ENCODE measurements at regions not wholly inside any gene's neighbourhood (a gene's known extent, or its start where the extent isn't known, plus 50 kb on each side); places are given as distances from the start of the nearest gene placed in this dataset.
"Not testable (repeated sequence)": the region's sequence is repeated elsewhere in the genome, so short reads cannot be mapped to it uniquely, and the experiment has no call there.

GRCh38 chr2:128512379-128513115, 193.9 kb upstream of the HS6ST1 start:
- CTCF ChIA-PET = no interaction called here
- no peak overlapping the region for H3K4me3 Mint-ChIP-seq
- DNase-seq = no peak
- no peaks in the 10 kb centered on the region for H3K9me3 Mint-ChIP-seq
- H3K27ac Mint-ChIP-seq = no peak overlapping the region
- H3K27me3 Mint-ChIP-seq = peaks cover 4% of the 10 kb centered on the region
- H3K36me3 Mint-ChIP-seq = no peaks in the 10 kb centered on the region
- POLR2A ChIA-PET = no interaction called here
- H3K4me1 Mint-ChIP-seq (ENCODE audit: low read depth) = no peaks in the 10 kb centered on the region
- intact Hi-C loops (cut with micrococcal nuclease) = no loop called here

DNA sequence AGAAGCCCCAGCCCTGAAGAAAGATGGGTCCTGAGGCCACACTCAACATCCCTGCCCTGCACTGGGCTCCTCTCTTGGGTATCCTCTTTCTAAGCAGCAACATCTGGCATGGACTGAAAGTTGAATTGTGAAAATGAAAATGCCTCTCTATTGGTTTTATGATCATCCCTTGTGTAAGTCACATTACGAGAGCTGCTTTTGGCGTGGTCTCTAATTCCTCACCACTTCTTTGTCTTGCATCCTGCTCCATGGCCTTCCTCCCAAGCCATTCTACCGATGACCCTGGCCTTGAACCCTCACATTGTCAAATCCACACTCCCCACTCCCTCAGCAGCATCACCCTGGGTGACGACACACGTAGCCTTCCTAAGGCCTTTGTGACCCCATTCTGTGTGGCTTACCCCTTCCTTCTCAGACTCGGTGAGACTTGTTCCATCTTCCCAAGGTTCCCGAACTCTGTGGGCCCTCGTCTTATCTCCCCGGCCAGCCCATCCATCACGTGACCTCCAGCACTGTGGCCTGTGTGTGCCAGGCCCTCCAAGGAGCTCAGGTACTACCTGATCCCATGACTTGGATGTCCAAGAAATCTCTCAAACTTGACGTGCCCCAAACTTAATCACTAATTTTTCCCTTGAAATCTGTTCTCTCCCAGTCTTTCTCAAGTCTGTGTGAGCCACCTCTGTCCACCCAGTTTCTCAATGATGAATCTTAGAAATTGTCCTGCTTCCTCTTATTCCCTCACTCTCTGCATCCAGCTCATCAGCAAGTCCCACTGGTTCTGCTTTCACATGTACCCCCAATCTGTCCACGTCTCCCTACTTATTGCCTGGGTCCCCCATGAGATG, 194.7 kb upstream of the HS6ST1 start:
- H3K9me3 Mint-ChIP-seq = no peaks in the 10 kb centered on the region
- H3K36me3 Mint-ChIP-seq = no peaks in the 10 kb centered on the region
- ChIA-PET POLR2A (no interaction called here), CTCF (no interaction called here)
- no peak overlapping the region for H3K27ac Mint-ChIP-seq
- no peak overlapping the region for H3K4me3 Mint-ChIP-seq
- peaks cover 4% of the 10 kb centered on the region for H3K27me3 Mint-ChIP-seq
- H3K4me1 Mint-ChIP-seq (ENCODE audit: low read depth) = no peaks in the 10 kb centered on the region
- DNase-seq = no peak
- intact Hi-C loops (cut with micrococcal nuclease) = no loop called here

GRCh38 chr2:128513961-128514283, 195.3 kb upstream of the HS6ST1 start:
- Mint-ChIP-seq H3K4me1 (ENCODE audit: low read depth) (no peaks in the 10 kb centered on the region), H3K4me3 (no peak overlapping the region), H3K36me3 (no peaks in the 10 kb centered on the region), H3K27ac (no peak overlapping the region), H3K9me3 (no peaks in the 10 kb centered on the region), H3K27me3 (peaks cover 4% of the 10 kb centered on the region)
- intact Hi-C loops (cut with micrococcal nuclease) = no loop called here
- POLR2A ChIA-PET = no interaction called here
- DNase-seq = no peak
- CTCF ChIA-PET = no interaction called here

DNA sequence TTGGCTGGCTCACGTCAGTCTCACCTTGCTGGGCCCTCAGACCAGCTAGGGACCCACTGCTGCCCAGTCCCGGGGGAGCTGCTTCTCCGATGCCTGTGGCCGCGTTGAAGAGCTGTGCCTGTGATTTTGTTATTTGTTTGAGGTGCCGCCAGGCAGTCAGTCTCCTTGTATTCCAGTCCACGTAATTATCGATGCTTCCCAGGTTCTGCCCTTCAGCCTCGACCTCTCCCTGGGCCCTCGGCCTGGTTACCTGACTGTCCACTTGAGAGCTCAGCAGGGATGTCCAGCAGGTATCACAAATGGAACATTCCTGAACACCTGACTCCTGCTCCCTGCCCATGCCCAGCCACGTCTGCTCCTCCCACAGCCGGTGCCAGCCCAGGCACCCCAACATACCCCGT, 195.9 kb upstream of the HS6ST1 start:
- Mint-ChIP-seq H3K36me3 (no peaks in the 10 kb centered on the region), H3K4me1 (ENCODE audit: low read depth) (no peaks in the 10 kb centered on the region), H3K4me3 (no peak overlapping the region), H3K27ac (no peak overlapping the region), H3K27me3 (peaks cover 4% of the 10 kb centered on the region), H3K9me3 (no peaks in the 10 kb centered on the region)
- POLR2A ChIA-PET = no interaction called here
- CTCF ChIA-PET = no interaction called here
- intact Hi-C loops (cut with micrococcal nuclease) = no loop called here
- no peak for DNase-seq

- intact Hi-C loops (cut with micrococcal nuclease) = no loop called here
- Mint-ChIP-seq H3K4me3 (no peak overlapping the region), H3K36me3 (no peaks in the 10 kb centered on the region), H3K27ac (no peak overlapping the region), H3K4me1 (ENCODE audit: low read depth) (peaks cover 7% of the 10 kb centered on the region), H3K27me3 (no peaks in the 10 kb centered on the region), H3K9me3 (no peaks in the 10 kb centered on the region)
- CTCF ChIA-PET = no interaction called here
- POLR2A ChIA-PET = no interaction called here
- DNase-seq = no peak
Measured at GRCh38 chr2:128516938-128517337, 198.3 kb upstream of the HS6ST1 start.

DNA sequence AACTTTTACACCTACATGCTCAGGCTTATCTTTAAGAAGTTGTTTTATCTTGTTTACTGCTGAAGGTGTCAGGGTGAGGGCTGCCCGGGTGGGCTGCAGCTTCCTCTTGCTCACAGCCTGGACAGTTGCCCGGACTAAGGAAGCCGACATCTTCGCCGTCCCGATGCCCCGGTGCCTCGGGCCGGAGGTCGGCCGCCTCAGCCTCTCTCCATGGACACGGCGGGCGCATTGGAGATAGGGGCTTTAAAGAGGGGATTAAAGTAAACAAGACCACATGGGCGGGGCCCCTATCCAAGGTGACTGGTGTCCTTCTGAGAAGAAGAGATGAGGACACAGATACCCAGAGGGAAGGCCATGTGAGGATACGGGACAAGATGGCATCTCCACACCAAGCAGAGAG, 200.4 kb upstream of the HS6ST1 start:
- H3K27me3 Mint-ChIP-seq; H3K9me3 Mint-ChIP-seq; DNase-seq; H3K4me1 Mint-ChIP-seq (ENCODE audit: low read depth); POLR2A ChIA-PET; intact Hi-C loops (cut with micrococcal nuclease); H3K4me3 Mint-ChIP-seq; H3K36me3 Mint-ChIP-seq; CTCF ChIA-PET; H3K27ac Mint-ChIP-seq: not testable (repeated sequence)

DNA sequence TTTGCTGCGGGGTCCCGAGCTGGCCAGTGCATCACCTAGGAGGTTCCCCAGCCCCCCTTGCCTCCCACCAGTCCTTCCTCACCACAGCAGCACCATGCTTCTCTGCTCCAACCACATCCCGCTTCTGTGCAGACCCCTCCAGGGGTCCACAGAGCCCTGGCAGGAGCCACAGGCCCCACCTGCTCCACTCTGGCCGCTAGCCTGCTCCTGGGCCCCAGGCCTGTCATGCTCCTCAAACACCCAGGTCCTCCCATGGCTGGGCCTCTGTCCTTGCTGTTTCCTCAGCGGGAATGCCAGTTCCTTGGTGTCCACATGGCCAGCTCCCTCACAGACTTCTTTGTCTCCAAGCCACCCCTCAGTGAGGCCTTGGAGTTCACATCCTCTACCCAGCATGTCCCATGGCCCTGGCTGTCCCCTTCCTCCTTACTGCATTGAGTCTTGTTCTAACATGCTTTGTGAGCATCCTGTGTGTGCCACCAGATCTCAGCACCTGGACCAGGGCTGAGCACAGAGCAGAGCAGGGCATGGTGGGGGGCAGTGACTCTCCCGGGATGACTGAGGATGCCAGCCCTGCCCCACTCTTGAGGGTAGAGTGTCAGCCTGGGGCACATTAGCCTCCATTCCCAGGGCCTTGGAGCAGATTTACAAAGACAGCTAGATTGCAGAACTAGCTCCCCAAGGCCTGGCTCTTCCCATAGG, 201.0 kb upstream of the HS6ST1 start:
- H3K4me3 Mint-ChIP-seq = no peak overlapping the region
- no peak overlapping the region for H3K27ac Mint-ChIP-seq
- intact Hi-C loops (cut with micrococcal nuclease) = no loop called here
- ChIA-PET CTCF (no interaction called here), POLR2A (no interaction called here)
- H3K4me1 Mint-ChIP-seq (ENCODE audit: low read depth) = peaks cover 7% of the 10 kb centered on the region
- no peaks in the 10 kb centered on the region for H3K9me3 Mint-ChIP-seq
- H3K36me3 Mint-ChIP-seq = no peaks in the 10 kb centered on the region
- no peak for DNase-seq
- no peaks in the 10 kb centered on the region for H3K27me3 Mint-ChIP-seq

GRCh38 chr2:128520340-128520739, 201.7 kb upstream of the HS6ST1 start:
- no peak for DNase-seq
- H3K4me3 Mint-ChIP-seq = no peak overlapping the region
- no peaks in the 10 kb centered on the region for H3K36me3 Mint-ChIP-seq
- H3K27ac Mint-ChIP-seq = no peak overlapping the region
- no peaks in the 10 kb centered on the region for H3K9me3 Mint-ChIP-seq
- H3K4me1 Mint-ChIP-seq (ENCODE audit: low read depth) = peaks cover 7% of the 10 kb centered on the region
- no peaks in the 10 kb centered on the region for H3K27me3 Mint-ChIP-seq
- CTCF ChIA-PET = no interaction called here
- POLR2A ChIA-PET = no interaction called here
- intact Hi-C loops (cut with micrococcal nuclease) = no loop called here

- peak; percentile 83 for DNase-seq
- H3K27ac Mint-ChIP-seq = no peak overlapping the region
- H3K27me3 Mint-ChIP-seq = no peaks in the 10 kb centered on the region
Measured at GRCh38 chr2:128520791-128521190, 202.1 kb upstream of the HS6ST1 start.

DNA sequence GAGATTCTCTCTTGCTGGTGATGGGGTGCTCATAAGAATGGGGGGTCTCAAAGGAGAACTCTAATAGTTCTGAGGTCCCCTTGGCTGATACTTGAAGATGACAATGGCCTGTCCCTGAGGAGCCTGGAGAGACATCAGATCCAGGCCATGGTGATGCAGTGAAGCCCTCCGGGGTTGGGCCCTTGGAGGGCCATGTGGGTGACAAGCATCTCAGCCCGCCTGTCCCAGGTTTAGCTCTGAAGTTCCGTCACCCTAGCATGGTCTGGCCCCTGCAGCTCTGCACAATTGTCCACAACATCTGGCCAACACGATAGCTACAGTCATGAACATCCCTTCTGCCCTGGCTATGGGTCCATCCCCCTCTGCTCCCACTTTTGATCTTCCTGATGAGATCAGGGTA, 202.8 kb upstream of the HS6ST1 start:
- ChIA-PET CTCF (no interaction called here), POLR2A (no interaction called here)
- Mint-ChIP-seq H3K4me3 (no peak overlapping the region), H3K9me3 (no peaks in the 10 kb centered on the region), H3K36me3 (no peaks in the 10 kb centered on the region), H3K27me3 (no peaks in the 10 kb centered on the region), H3K27ac (no peak overlapping the region), H3K4me1 (ENCODE audit: low read depth) (peaks cover 7% of the 10 kb centered on the region)
- intact Hi-C loops (cut with micrococcal nuclease) = no loop called here
- no peak for DNase-seq

More at GRCh38 chr2:128520791-128521190, 202.1 kb upstream of the HS6ST1 start:
- H3K36me3 Mint-ChIP-seq = no peaks in the 10 kb centered on the region
- H3K4me3 Mint-ChIP-seq = no peak overlapping the region
- intact Hi-C loops (cut with micrococcal nuclease) = no loop called here
- peaks cover 7% of the 10 kb centered on the region for H3K4me1 Mint-ChIP-seq (ENCODE audit: low read depth)
- ChIA-PET POLR2A (no interaction called here), CTCF (no interaction called here)
- no peaks in the 10 kb centered on the region for H3K9me3 Mint-ChIP-seq

- intact Hi-C loops (cut with micrococcal nuclease) = no loop called here
- no peaks in the 10 kb centered on the region for H3K36me3 Mint-ChIP-seq
- H3K27me3 Mint-ChIP-seq = peaks cover 3% of the 10 kb centered on the region
- CTCF ChIA-PET = no interaction called here
- no peak for DNase-seq
- peaks cover 7% of the 10 kb centered on the region for H3K4me1 Mint-ChIP-seq (ENCODE audit: low read depth)
- no peak overlapping the region for H3K4me3 Mint-ChIP-seq
- POLR2A ChIA-PET = no interaction called here
- H3K27ac Mint-ChIP-seq = no peak overlapping the region
- H3K9me3 Mint-ChIP-seq = no peaks in the 10 kb centered on the region
Measured at GRCh38 chr2:128522829-128523228, 204.2 kb upstream of the HS6ST1 start.

- intact Hi-C loops (cut with micrococcal nuclease) = no loop called here
- Mint-ChIP-seq H3K9me3 (no peaks in the 10 kb centered on the region), H3K36me3 (no peaks in the 10 kb centered on the region), H3K4me1 (ENCODE audit: low read depth) (peaks cover 7% of the 10 kb centered on the region), H3K27ac (no peak overlapping the region), H3K27me3 (peaks cover 6% of the 10 kb centered on the region), H3K4me3 (no peak overlapping the region)
- ChIA-PET CTCF (no interaction called here), POLR2A (no interaction called here)
- DNase-seq = no peak
Measured at GRCh38 chr2:128523457-128523856, 204.8 kb upstream of the HS6ST1 start.

GRCh38 chr2:128524183-128524582, 205.5 kb upstream of the HS6ST1 start:
- Mint-ChIP-seq H3K27ac (no peak overlapping the region), H3K36me3 (no peaks in the 10 kb centered on the region), H3K9me3 (no peaks in the 10 kb centered on the region), H3K4me3 (no peak overlapping the region), H3K4me1 (ENCODE audit: low read depth) (peaks cover 7% of the 10 kb centered on the region), H3K27me3 (peaks cover 6% of the 10 kb centered on the region)
- DNase-seq = no peak
- CTCF ChIA-PET = no interaction called here
- POLR2A ChIA-PET = no interaction called here
- intact Hi-C loops (cut with micrococcal nuclease) = no loop called here

All from activated CD4-positive, alpha-beta memory T cell treated with anti-CD3 and anti-CD28 coated beads for 36 hours (primary cell).